NCI-H1417 (cell line): ENCODE measurements at regions not wholly inside any gene's neighbourhood (a gene's known extent, or its start where the extent isn't known, plus 50 kb on each side); places are given as distances from the start of the nearest gene placed in this dataset.
A peak's percentile ranks its signal among the peaks of the same experiment; 100 is the strongest.
"Not testable (repeated sequence)": the region's sequence is repeated elsewhere in the genome, so short reads cannot be mapped to it uniquely, and the experiment has no call there.

Experiments
- DNase-seq, 3 experiments: peaks; one replicate each; lab custom pipeline; 2025; lab: John Stamatoyannopoulos, UW

DNA sequence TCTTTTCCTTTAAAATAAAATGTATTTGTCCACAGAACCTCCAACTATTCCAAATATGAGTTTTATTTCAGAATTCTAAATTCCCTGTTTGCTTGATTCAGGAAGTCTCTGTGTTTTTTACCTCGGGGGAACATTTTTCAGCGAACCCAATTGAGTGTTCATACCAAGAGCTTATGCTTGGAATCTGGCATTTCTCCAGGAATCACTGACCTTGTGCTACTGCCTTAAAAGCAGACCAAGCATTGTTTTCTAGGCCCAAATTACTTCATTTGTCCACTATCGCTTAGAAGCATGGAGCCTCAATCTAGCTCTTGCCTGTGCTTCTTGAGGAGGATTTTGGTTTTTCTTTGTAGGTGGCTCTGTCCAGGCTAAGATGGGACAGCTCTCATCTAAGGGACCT lies 59.4 kb downstream of the EBLN1 start:
- DNase-seq = peak in 1 of 3 experiments; percentile 14

DNA sequence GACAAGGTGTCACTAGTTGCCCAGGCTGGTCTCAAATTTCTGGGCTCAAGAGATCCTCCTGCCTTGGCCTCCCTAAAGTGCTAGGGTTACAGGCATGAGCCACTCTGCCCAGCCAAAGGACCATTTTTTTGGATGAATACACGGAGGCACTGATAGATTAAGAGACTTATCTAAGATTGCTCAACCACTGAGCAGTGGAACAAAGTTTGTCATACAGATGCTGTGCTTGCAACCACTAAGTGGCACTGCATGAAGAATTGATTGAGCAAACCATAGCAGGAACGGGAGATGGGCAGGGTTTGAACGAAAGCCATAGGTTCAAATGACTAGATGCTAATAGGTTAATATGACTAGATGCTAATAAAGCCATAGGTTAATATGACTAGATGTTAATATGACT lies 61.1 kb downstream of the EBLN1 start:
- no peak for DNase-seq

DNA sequence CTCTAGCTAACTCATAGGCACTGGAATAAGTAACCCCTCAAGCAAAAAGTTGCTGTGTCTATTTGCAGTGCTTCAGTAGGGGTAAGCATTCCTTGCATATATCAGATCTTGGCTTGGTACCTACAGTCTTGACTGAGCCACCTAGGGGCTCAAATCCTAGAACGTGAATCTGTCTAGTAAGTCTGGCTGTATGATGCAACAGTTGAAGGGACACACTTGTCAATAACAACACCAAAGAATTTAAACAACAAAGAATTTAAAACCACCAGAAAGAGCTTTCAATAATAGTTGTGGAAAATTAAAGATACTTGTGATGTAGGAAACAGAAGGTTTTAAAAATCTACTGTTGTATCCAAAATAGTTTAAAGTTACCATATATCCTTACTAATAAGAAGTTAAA lies 65.4 kb downstream of the EBLN1 start:
- no peak for DNase-seq

DNA sequence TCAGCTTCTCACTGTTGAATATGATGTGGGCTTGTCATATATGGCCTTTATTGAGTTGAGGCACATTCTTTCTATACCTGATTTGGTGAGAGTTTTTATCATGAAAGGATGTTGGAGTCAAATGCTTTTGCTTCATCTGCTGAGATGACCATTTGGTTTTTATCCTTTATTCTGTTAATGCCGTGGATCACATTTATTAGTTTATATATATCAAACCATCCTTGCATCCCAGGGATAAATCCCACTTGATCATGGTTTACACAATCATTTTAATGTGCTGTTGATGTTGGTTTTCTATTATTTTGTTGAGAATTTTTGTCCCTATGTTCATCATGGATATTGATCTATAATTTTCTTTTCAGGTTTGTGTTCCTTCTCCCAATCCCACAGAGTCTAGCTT lies 67.0 kb downstream of the EBLN1 start:
- no peak for DNase-seq

DNA sequence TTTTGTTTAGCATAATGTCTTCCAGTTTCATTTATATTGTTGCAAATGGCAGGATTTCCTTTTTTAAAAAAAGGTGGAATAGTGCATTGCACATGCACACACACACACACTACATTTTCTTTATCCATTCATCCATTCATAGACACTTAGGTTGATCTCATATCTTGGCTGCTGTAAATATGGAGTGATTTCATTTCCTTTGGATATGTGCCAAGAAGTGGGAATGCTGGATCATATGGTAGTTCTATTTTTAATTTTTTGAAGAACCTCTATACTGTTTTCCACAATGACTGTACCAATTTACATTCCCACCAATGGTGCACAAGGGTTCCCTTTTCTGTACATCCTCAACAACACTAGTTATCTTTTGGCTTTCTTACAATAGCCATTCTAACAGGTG lies 68.9 kb downstream of the EBLN1 start:
- peak in 2 of 3 experiments; percentile 2 to 44 for DNase-seq

DNA sequence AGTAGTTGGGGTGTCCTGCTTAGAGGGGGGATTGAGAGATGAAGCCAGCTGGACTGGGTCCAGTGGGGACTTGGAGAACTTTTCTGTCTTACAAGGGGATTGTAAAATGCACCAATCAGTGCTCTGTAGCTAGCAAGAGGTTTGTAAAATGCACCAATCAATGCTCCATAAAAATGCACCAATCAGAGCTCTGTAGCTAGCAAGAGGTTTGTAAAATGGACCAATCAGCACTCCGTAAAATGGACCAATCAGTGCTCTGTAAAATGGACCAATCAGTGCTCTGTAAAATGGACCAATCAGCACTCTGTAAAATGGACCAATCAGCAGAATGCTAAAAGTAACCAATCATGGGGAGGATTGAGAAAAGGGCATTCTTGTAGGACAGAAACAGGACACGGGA lies 71.9 kb downstream of the EBLN1 start:
- not testable (repeated sequence) for DNase-seq

DNA sequence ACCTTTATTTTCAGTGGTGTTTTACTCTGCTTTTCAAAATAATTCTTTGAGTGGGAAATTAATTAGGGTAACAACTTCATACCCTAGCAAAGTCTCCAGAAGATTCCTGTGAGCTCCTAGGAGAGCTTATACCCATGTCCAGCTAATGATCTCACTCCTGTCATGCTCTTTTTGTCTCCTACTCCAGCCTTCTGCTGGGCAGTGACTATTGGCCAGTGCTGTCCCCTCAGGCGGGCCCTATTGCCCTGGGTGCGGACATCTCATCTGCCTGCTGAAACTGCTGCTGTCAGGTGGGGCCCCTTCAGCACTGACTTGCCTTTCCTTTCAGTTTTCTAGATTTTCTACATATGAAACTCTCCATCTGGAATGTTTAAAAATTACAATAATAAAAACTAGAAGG lies 80.3 kb downstream of the EBLN1 start:
- DNase-seq = no peak

DNA sequence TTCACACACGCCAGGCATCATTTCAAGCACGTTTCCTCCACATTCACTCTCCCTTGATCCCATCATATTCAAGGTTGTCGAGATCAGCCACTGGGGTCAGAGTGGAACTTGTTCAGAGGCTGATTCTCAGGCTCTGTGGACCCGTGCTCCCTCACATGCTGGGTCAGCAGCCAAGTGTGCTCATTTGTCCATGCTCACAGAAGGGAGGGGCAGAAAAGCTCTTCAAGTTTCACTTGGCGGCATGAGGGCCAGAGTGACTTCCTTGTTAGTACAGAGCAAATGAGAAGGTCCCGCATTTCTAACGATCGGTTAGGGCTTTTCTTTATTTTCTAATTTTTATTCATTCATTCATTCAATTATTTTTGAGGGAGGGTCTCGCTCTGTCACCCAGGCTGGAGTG lies 82.2 kb downstream of the EBLN1 start:
- DNase-seq = no peak

DNA sequence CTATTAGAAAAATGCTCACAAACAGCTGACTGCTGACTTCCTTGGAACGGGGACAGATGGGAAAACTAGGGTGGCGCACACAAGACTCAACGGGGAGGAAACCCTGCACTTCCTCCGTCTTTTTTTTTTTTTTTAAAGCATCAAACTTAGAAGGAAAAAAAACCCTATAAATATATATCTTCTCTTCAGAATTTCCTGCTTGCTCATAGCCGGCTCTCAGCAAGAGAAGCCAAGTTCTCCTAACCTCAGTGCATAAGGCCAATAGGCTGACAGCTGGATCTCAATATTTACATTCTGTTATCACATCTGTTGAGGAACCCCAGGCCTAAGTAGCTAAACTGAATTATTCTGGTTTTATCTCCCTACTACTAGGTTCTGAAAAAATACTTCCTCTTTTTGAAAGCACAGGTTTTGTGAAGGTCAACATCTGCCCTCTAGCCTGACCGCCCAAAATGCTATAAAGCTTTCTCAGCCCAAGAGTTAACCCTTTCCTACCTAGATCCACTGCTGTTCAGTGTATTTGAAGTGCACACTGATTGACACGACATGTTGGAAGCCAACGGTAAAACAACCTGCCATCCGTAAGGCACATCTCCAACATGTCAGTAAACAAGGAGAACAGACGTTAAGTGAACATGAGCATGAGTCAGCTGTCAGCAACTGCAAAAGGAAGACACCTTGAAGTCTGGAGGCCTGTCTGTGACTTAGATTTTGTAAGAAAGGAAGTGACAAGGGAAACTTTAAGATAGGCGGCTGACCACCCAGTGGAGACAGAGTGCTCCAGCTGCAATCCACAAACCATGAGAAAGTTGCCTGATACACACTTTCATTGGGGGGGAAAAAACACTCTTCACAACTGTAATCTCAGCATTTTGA lies 83.8 kb downstream of the EBLN1 start:
- no peak for DNase-seq

DNA sequence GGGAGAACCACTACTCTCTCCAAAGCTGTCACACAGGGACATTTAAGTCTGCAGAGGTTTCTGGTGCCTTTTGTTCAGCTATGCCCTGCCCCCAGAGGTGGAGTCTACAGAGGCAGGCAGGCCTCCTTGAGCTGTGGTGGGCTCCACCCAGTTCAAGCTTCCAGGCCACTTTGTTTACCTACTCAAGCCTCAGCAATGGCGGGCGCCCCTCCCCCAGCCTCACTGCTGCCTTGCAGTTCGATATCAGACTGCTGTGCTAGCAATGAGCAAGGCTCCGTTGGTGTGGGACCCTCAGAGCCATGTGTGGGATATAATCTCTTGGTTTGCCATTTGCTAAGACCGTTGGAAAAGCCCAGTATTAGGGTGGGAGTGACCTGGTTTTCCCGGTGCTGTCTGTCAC lies 87.0 kb downstream of the EBLN1 start:
- DNase-seq = not testable (repeated sequence)

DNA sequence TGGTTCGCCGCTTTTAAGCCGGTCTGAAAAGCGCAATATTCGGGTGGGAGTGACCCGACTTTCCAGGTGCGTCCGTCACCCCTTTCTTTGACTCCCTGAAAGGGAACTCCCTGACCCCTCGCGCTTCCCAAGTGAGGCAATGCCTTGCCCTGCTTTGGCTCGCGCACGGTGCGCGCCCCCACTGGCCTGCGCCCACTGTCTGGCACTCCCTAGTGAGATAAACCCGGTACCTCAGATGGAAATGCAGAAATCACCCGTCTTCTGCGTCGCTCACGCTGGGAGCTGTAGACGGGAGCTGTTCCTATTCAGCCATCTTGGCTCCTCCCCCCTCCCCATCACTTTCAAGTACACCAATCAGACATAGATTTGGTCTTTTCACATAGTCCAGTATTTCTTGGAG lies 88.2 kb downstream of the EBLN1 start:
- DNase-seq = peak in 1 of 3 experiments; percentile 2

DNA sequence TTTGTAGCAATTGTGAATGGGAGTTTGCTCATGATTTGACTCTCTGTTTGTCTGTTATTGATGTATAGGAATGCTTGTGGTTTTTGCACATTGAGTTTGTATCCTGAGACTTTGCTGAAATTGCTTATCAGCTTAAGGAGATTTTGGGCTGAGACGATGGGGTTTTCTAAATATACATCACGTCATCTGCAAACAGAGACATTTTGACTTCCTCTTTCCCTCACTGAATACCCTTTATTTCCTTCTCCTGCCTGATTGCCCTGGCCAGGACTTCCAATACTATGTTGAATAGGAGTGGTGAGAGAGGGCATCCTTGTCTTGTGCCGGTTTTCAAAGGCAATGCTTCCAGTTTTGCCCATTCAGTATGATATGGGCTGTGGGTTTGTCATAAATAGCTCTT lies 96.6 kb downstream of the EBLN1 start:
- DNase-seq = not testable (repeated sequence)

DNA sequence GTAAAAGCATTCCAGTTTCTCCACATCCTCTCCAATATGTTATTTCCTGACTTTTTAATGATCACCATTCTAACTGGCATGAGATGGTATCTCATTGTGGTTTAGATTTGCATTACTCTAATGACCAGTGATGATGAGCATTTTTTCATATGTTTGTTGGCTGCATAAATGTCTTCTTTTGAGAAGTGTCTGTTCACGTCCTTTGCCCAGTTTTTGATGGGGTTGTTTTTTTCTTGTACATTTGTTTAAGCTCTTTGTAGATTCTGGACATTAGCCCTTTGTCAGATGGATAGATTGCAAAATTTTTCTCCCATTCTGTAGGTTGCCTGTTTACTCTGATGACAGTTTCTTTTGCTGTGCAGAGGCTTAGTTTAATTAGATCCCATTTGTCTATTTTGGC lies 97.7 kb downstream of the EBLN1 start:
- not testable (repeated sequence) for DNase-seq

DNA sequence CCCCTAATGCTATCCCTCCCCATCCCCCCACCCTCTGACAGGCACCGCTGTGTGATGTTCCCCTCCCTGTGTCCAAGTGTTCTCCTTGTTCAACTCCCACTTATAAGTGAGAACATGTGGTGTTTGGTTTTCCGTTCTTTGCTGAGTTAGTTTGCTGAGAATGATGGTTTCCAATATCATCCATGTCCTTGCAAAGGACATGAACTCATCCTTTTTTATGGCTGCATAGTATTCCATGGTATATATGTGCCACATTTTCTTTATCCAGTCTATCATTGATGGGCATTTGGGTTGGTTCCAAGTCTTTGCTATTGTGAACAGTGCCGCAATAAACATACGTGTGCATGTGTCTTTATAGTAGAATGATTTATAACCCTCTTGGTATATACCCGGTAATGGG lies 98.2 kb downstream of the EBLN1 start:
- not testable (repeated sequence) for DNase-seq

DNA sequence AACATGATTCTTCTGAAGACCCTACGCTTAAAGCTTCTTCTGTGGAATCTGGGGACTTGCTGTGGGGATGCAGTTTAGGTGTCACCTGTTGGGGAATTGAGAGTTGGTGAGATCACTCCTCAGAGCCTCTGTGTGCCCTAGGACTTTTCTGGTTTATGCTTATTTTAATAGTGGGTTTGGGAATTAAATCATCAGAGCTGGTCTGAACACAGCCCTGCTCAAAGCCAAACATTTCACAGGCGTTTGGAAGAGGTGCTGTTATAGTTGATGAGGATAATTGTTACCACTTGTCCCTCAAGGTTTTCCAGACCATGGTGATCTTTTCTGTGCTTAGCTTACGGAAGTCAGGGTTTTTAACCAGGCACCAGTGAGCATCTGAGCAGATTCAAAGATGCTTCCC lies 106.1 kb downstream of the EBLN1 start:
- no peak for DNase-seq

DNA sequence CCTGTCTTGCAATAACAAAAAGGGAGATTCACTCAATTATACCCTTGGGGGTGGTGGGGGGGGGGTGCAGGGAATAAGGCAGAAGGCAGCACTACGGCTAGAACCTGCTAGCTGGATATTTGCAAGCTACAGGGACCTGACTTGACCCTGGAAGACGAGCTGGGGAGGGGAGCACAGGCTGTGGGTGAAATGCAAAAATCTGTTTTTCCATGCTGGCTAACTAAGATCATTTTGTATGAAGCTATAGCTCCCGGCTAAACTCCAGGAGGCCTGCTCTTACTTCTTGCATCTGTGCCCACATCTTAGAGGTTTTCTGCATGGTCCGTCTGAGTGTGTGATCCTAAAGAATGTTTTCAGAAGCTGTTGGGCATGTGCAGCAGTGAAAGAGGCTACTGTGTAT lies 106.6 kb downstream of the EBLN1 start:
- DNase-seq = no peak

DNA sequence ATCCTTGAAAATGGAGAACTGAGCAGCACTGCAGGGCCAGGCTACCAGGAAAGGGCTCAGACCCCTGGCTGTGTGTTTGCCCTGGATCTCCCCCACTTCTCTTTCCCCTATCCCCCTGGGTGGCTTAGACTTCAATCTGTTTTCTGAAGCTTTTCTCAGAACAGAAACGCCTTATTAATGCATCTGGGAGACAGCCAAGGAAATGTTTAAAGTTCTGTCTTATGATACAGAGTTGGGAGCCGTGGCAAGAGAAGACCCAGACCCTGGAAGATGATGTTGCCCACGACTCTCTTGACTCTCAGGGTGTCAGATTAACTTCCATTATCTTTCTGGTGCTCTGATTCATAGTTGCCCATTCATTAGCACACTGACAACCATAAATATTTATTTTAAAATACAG lies 107.1 kb downstream of the EBLN1 start:
- no peak for DNase-seq

DNA sequence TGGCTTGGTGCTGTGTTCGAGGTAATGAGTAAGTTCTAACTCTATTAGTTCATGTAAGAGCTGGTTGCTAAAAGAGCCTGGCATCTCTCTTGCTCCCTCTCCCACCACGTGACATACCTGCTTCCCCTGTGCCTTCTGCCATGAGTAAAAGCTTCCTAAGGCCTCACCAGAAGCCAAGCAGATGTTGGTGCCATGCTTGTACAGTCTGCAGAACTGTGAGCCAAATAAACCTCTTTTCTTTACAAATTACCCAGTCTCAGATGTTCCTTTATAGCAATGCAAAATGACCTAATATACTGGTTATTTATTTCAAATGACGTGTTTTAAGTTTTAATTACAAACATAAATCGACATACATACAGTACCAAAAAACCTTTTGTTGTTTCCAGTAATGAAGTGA lies 101.7 kb upstream of the DNAJC1 start:
- DNase-seq = no peak

DNA sequence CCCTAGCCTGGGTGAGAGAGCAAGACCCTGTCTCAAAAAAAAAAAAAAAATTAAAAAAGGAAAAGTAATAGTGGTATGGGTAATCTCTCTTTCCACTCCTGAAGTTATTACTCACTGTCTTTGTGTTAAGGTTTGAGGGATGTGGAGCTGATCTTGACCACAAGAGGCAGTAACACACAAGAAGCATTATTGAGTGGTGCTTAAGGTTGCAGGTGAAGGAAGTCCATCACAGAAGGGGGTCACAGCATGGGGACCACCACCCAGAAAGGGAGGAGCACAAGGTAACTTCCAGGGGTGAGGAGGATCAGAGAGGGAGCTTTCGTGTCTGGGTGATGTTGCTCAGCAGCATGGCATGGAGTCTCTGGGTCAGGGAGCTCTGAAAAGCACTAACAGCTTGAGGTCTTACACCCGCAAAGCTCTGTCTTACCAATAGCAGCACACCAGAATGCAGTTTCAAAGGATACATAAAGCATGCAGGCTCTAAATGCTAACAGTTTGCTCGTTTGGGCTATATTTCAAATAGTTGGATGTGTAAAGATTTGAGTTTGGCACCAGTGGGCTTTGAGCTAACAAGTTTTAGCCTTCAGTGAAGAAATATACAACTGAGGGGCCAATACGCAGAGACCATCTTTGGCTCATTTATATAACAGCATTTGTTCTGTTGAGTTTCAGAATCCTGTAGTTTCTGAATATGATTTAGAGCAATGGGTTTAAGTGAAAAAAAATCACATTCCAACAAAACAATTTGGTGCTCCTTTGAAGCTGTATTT lies 100.4 kb upstream of the DNAJC1 start:
- DNase-seq = peak in 1 of 3 experiments; percentile 1

DNA sequence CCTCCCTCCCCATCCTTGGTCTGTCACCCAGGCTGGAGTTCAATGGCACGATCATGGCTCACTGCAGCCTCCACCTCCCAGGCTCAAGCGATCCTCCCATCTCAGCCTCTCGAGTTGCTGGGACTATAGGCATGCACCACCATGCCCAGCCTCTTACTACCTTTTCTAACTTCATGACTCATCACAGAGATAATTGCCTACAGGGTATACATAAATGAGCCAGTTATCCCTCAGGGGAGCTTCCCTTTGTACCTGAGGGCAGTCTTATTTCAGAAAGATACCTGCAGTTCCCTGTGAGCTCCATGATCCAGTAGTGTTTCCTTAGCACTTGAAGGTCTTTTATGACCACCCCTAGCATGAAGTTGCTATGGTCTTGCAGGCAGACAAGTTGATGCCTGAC lies 94.2 kb upstream of the DNAJC1 start:
- no peak for DNase-seq

DNA sequence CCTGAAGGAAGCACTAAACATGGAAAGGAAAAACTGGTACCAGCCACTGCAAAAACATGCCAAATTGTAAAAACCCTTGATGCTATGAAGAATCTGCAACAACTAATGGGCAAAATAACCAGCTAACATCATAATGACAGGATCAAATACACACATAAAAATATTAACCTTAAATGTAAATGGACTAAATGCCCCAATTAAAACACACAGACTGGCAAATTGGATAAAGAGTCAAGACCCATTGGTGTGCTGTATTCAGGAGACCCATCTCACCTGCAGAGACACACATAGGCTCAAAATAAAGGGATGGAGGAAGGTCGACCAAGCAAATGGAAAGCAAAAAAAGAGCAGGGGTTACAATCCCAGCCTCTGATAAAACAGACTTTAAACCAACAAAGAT lies 87.7 kb upstream of the DNAJC1 start:
- DNase-seq = not testable (repeated sequence)

DNA sequence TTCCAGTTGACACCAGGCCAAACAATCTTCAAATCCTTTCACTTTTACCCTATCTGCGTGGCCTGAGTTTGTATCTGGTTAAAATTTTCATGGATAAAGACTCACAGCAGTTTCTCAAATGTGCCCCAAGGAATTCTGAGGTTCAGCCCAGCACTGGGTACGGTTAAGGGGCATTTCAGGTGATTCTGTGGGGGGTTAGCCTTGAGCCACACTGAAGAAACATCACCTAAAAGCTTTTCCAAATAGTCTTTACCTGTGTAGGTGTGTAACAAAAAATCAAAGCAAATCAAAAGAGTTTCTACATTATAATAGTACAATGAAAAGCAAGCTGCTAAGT lies 83.8 kb upstream of the DNAJC1 start:
- DNase-seq = peak in 1 of 3 experiments; percentile 2

DNA sequence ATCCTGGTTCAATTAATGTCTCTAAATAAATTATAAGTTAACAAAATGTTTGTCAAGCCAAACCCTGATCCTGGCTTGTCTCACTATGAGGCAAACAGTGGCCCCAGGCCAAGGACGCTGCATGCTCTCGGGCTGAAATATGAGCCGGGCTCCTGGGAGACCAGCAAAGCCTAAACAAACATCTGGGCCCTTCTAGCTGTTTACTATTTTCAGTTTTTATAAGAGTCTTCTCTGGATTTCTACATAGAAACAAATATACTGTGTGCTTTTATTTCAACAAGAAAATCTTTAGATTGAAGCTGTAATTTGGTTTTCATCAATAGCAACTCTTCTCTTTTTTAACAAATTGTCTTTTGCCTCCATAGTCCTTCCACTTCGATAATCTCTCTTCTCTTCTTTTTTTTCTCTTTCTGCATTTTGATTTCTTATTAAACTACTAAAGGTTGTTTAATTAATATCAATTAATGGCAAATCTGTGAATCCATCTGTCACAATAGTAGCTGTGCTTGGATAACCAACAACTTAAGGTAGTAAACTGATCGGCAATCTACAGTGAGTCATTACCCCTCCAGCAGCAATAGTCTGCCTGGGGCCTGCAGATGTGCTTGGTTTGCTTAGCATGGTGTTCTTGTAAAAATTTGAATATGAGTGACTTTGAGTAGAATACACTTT lies 83.3 kb upstream of the DNAJC1 start:
- DNase-seq = peak; percentile 12 to 69 (median 26)
